Transverse colon (tissue), 4 donors: ENCODE measurements at regions not wholly inside any gene's neighbourhood (a gene's known extent, or its start where the extent isn't known, plus 50 kb on each side); places are given as distances from the start of the nearest gene placed in this dataset.

Source experiments
- EP300 ChIP-seq: sonication (generic); formaldehyde crosslinking; IDR thresholded peaks from one replicate; pipeline ENCODE4 v1.6.1; 2017; ENCODE audit warnings: antibody characterized with exemption, low read depth
- POLR2A ChIP-seq: fragments of 450-650 bp; IDR thresholded peaks from one replicate; pipeline ENCODE4 v1.6.1; 2016; ENCODE audit warnings: antibody characterized with exemption, mild to moderate bottlenecking, moderate library complexity
- POLR2AphosphoS5 ChIP-seq, 3 donors: sonication (generic); formaldehyde crosslinking; IDR thresholded peaks; one replicate each; pipeline ENCODE4 v1.6.1; 2016; ENCODE audit warnings: antibody characterized with exemption in 3 of 3
- TF ChIP-seq, protein P1 (sequence below), 5 experiments: fragments of 200-600 bp in 3 of 5; fragments of 450-650 bp in 2 of 5; sonication (generic) in 3 of 5; IDR thresholded peaks; 1 replicate in 2 of 5; 2 replicates in 3 of 5; pipeline ENCODE4 v1.5.1; 2016 to 2017; ENCODE audit warnings: antibody characterized with exemption in 5 of 5, inconsistent platforms in 3 of 5, mild to moderate bottlenecking in 2 of 5, moderate library complexity in 1 of 5

DNA sequence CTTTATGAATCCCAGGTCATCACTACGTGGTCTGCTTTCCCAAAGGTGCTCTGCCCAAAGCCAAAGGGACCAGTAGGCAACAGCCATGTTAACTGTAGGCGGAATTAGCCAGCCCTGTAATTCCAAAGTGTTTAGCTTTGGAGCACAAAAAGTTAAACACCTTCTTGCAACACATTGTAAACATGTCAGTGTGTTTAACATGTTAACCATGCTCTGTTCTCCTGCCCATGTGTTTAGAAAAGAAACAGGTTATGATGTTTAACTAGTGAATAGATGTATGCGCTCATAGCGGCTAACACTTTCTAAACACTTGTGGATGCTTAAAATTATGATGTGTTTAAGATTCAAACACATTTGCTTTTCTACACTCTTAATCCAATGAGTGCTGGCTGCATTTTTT, 292.4 kb downstream of the SRBD1 start:
- TF ChIP-seq POLR2A = no peak
- TF ChIP-seq, protein P1, sequence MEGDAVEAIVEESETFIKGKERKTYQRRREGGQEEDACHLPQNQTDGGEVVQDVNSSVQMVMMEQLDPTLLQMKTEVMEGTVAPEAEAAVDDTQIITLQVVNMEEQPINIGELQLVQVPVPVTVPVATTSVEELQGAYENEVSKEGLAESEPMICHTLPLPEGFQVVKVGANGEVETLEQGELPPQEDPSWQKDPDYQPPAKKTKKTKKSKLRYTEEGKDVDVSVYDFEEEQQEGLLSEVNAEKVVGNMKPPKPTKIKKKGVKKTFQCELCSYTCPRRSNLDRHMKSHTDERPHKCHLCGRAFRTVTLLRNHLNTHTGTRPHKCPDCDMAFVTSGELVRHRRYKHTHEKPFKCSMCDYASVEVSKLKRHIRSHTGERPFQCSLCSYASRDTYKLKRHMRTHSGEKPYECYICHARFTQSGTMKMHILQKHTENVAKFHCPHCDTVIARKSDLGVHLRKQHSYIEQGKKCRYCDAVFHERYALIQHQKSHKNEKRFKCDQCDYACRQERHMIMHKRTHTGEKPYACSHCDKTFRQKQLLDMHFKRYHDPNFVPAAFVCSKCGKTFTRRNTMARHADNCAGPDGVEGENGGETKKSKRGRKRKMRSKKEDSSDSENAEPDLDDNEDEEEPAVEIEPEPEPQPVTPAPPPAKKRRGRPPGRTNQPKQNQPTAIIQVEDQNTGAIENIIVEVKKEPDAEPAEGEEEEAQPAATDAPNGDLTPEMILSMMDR (IDR thresholded peaks at IDR 0.05) = no peak
- TF ChIP-seq EP300 = no peak
- peak in 2 of 3 donors; percentile 28 to 71 for TF ChIP-seq POLR2AphosphoS5 (IDR thresholded peaks at IDR 0.05)
